Stimulated activated CD8-positive, alpha-beta memory T cell treated with anti-CD3 and anti-CD28 coated beads, Interleukin-4, amount 100 ng/mL, for 4 hours (primary cell): ENCODE measurements at regions not wholly inside any gene's neighbourhood (a gene's known extent, or its start where the extent isn't known, plus 50 kb on each side); places are given as distances from the start of the nearest gene placed in this dataset.

Experiments
- DNase-seq, 2 donors: peaks; one replicate each; pipeline ENCODE4 v3.0.0-alpha.2; 2020; ENCODE audit warnings: low read depth in 2 of 2, low spot score in 1 of 2

DNA sequence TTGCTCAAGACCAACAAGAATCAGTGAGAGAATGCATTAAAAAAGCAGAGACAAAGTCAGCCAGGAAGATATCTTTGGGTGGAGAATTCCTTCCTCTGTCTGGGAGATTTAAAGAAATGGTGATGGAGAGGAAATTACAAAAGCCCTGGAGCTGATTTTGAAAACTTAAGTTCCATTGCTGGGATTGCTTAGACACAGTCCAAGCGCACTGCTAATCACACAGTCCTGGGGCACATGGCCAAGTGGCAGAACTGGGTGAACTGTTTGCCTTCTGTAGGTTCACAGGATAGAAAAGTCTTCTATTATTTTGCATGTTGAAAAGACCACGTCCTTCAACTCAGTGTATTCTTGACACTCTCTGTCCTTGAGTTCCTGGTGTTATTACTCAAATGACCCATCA, 284.9 kb upstream of the FBXL7 start:
- DNase-seq = no peak

DNA sequence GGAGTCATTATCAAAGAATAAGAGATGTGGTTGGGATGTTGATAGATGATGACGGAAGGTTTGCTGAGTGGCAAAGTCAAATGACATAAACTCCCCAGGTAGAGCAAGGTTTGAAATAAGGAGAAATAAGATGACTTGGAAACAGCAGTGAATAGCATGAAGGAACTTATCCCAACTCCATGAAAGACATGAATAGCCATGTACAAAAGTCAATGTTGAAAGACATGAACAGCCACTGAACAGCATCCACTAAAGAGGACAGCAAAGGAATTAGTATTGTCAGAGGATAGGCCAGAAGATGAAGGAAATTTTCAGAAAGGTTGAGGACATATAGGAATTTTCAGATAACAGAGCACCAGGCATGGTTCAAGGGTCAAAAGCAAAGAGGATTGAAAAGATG, 286.0 kb upstream of the FBXL7 start:
- no peak for DNase-seq

DNA sequence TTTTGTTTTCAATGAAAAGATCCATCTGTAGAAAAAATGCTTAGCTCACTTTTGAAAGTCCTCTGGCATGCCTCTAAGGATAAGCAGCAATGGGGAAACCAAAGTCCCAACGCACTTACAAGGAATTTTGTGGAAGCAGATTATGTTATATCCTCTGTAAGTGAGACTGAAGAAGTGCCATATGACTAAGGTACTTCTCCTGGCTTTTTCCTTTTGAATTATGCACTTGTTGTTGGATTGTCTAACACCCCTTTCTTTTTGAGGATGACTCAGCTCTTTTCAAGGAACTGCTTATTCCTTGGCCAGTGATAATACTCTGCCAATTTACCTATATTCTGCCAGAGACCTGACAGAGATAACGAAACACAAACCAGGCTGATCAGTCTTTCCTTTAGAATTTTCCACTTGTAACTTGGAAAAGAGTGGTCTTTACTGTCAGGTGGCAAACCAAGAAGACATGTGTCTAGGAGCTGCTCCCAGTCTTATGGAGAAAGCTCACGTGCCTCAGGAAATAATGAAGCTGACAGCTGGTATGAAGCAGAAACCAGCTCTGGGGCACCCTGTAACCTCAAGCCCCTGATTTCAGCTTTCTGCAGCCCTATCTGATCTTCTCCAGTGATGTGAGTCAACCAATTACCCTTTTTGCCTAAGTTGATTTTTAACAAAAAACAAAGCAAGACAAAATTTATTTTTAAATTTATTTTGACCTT, 290.8 kb upstream of the FBXL7 start:
- no peak for DNase-seq

DNA sequence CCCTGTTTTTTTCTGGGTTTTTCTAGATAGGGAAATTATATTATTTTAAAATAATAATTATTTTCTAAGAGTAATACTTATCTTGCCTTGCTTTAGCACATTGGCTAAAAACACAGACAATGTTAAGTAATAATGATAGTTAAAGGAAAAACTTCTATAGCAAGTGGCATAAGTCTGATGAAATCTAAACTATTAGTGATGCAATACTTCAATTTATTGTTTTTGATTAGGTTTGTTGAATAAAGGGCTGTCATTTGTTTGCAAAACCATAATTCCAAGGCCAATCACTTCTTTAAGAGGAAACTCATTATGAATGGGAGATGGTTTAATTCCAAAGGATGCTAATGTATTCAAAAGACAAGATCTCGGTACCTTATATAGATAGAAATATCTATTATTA, 293.8 kb upstream of the FBXL7 start:
- no peak for DNase-seq

DNA sequence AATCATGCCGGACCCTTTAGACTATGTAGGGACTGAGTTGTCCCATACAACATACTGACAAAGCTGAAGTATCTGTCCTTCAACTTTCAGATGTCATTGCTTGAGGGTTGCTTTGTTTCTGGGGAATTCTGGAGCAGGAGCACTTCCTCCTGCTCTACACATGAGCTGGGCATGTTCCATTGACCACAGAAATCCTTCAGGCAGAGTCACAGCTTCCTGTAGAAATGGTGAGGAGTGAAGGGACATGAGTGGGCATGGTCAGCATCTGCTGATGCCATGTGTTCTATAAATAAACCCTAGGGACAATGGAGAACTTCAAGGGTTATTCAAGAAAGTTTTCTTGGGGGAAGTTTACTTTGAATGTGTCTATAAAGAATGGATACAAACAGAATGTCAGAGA, 296.6 kb upstream of the FBXL7 start:
- no peak for DNase-seq

DNA sequence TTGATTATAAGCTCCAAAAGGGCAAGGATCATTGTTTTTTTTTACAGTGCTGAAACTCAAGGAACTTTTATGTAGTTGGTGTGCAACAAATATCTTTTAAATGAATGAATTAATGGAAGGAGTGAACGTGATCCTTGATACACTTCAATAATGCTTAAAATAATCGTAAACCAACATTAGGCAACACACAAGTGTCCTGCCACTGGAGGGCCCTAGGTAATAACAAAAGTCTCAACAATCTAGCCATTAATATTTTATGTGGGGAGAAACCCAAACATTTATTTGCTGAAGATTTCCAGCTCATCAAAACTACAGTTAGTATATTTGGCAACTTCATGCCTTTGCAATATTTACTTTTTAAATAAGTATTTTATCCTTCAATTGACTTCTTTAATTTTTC, 309.0 kb upstream of the FBXL7 start:
- DNase-seq = no peak

DNA sequence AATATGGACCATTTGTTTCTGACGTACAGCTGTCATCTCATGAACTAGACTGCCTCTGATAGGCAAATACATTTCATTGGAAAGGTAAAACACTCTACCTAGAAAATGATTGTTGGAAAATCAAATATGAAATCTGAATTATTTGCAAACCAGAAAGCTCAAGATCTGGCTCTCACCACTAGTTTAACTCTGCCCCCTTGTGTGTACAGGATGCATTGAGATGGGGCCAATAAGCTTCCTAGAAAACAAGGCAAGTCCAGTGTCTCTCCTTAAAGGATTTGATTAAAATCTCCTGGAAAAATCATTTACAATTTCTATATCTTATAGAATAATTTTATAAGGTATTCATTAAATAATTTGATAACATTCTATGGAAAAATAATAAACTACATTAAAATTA, 311.9 kb upstream of the ANKH start:
- no peak for DNase-seq

DNA sequence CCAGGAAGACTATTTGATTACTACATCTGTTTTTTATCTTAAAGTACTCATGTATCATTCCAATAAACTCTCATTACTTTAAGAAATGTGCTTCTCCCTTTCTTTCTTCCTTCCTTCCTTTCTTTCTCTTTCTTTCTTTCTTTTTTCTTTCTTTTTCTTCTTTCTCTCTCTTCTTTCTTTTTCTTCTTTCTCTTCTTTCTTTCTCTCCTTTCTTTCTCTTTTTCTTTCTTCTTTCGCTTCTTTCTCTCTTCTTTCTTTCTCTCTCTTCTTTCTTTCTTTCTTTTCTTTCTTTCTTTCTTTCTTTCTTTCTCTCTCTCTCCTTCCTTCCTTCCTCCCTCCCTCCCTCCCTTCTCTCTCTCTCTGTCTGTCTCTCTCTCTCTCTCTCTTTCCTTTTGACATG, 298.6 kb upstream of the ANKH start:
- no peak for DNase-seq

DNA sequence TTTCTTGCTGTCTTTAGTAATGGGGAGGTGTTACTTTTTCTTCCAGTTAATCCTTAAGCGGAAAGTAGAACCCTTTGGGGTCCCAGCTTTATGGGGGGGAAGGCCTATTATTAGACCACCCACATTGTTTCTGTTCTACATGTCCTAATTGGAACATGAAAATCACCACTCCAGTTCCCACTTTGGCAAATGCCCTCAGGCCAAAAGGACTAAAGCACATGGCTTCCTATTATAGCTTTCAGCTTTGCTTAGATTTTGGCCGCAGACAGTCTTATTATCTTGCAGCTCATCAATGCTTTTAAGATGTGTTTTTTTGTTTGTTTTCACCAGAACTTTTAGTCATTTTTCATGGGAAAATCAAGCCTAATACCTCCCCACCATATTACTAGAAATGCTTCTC, 296.8 kb upstream of the ANKH start:
- DNase-seq = no peak

DNA sequence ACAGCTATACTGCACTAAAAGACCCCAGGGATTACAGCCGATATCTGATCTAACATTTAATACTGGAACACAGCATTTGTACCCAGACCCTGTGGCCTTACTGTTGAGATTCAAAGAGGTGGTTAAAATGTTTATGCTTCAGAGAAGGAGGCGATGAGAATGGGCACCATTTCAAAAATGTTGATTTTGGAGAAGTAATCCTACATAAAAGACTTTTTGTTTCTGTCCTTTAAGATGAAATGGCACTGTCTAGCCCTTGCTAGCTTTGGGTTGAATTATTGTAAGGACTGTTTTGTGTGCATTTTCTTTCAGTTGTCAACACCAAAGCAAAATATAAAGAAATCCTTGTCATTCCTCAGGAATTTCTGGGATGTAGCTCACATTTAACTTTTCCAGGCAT, 288.5 kb upstream of the ANKH start:
- DNase-seq = no peak

DNA sequence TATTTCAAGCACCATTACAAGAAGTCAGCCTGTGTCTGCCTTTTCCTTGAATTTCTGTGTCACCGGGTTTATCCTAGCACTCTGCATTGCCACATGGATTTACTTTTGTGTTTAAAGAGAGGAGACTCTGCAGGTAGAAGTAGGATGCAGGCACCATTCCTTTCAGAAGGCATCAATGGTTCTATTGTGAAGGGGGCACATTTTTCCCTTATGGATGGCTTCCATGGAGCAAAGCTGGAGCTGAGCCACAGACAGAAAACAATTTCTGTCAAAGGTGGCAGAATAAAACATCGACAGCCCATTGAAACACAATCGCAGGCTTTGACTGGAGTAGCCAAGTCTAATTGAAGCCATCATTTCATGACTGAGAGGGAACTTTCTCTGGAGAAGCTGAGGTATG, 288.0 kb upstream of the ANKH start:
- no peak for DNase-seq

DNA sequence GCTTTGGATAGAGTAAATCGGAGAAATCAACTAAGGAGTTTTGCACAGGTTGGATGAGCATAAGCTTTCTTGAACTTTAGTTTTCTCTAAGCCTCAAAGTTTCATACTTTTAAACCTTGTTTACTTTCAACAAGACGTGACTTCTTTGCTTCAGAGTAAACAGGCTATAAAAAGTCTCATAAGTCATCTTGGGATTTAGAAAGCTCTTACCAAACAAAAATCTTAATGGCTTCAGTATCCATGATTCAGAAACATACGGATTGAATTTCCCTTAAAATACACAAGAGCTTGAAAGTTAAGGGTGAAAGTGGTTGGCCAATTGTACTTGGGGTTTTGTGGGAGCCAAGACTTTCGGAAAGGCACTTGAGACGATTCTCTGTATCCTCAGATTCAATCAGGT, 270.9 kb upstream of the ANKH start:
- no peak for DNase-seq

DNA sequence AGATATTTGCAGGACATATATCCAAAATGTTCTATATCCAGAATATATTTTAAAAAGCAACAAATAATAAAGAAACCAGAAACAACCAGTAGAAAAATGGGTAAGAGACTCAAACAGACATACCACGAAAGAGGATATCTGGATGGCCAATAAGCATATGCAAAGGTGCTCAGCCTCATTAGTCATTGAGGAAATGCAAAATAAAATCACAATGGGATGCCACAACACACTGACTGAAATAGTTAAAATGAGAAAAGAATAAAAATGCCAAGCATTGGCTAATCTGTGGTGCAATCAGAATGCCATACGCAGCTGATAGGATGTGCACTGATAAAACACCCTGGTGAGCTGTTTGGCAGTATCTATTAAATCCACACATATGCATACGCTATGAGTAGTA, 265.8 kb upstream of the ANKH start:
- DNase-seq = no peak

DNA sequence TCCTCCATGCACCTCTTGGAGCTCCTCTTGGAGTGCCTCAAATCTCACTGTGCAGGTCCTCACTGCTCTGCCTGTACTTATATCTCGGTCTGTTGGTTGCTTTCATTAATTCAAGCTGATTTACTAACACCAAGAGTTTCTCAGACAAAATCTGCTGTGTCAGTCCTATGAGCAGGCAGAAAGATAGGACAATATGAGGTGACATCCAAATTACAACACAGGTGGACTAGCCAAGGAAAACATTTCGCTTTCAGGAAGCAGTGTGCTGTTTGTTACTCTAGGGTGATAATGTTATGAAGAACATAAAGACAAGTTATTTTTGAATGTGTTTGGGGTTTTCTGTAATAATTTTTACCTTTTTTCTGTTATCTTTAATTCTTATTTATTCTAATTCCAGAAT, 264.1 kb upstream of the ANKH start:
- DNase-seq = no peak

DNA sequence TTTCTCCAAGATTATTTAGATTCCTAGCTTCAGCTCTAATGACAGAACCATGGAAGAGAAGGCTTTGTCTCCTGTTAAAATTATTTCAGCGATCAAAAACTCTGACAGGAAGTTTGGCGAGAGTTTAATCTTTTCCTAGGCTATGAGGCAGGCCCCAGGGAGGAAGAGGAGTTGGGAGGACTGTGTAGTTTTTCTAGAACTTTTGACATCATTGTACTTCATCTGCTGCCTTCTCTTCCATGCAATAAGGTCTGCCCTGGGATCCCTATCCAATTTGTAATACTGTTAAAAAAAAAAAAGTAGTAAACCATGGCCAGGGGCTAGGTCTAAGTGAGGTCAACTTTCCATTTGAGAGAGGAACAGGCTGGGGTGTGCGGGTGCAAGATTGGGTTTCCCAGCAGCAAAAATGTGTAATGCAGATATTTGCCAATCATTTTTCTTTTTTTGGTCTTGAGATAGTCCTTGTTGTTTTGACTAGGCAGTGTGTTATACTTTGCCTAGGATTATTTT, 261.9 kb upstream of the ANKH start:
- DNase-seq = no peak

DNA sequence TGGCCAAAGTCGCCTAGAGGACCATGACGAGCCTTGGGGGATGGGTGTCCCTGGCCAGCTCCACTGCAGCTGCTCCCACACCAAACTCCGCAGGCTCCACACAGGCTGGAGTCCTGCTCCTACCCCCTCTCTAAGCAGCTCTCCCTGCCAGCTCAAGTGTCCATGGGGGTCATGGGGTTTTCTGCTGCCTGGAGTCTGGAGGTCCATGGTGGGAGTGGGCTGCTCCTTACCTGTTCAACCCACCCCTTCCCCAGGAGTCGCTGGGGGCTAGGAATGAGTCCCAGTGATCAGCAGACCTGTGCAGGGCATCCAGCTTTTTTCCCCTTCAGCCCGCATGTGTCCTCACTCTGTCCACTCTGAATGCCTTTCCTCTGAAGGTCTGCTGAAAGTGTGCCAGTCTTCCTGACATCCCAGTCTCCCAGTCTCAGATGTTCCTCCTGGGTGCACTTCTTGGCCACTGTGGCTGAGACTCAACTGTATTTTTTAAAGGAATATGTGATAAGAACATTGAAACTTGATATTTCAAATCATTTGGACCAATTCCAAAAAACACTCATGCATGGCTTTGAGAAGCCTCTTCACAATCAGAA, 261.3 kb upstream of the ANKH start:
- no peak for DNase-seq

DNA sequence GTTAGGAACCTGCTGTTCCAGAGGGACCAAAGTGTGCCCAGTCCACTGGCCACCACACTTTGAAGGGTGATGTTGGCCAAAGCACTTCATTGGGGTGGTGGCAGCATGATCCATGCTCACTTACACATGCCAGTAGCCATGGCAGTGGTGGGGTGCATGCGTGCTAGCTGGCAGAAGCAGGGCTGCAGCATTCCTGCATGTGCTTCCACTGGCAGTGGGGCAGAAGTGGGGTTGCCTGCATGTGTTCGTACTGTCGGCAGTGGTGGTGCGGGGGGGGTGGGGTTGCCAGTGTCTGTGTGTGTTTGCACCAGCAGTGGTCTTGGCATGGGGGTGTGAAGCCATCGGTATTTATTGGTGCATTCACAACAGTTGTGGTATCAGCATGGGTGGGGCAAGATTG, 260.3 kb upstream of the ANKH start:
- no peak for DNase-seq

DNA sequence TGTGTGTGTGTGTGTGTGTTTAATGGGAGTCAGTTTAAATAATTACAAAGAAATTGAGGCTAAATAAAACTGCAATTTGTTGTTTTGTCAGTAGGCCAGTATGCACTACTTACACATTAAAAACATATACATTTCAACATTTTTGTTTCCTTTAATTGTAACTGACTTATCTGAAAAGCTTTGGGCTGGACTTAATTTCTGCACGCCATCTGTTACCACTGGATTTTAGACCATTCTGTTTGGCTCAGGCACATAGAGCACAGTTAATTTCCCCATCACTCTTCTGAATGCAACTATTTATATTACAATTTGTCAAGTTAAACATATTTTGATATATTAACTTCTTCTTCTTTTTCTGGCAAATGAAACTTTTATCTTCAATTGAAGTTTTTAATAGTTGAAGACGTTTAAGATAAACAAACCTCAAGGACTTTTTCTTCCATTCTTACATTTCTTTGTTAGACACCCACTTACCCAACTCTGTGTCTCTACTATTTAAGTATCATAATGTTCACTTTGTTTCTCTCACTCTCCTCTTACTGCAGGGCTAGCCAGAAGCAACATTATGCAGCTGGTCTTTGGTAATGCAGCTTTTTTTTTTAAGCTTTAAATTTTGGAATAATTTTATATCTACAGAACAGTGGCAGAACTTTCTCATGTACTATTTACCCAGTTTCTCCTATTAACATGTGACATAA, 253.4 kb upstream of the ANKH start:
- no peak for DNase-seq

DNA sequence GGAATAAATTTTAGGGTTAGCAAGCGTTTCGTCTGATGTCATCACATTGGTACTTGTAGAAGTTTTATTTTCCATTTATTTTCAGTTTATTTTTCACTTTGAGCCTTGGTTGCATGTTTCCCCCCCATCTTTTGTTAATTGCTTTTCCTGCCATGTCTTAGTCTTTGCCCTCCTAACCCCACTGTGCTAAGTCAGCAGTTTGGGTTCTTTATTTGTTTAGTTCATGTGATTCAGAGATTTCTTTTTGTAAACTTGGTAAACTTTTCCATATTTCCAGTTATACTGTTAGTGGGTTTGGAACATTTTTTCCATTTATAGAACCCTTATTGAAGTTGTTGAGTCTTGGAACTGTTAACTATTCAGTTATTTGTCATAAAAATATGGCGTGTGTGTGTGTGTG, 252.9 kb upstream of the ANKH start:
- DNase-seq = no peak

DNA sequence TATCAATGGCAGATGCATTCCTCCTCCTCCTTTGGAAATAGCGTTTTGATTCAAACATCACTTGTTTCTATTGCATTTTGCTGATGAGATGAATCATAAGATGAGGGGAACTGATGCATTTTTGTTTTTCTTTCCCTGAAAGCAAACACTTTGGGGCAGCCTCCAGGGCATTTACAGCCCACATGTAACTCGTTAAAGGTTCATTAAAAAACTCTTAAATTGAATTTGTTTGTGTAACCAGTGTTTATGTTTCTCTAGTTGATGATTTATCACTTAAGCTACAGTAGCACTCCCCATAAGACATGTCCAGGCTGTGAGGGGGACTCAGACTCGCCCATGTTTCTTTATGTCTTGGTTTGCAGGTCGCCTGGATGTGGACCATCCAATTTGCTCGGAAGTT, 246.1 kb upstream of the ANKH start:
- no peak for DNase-seq

DNA sequence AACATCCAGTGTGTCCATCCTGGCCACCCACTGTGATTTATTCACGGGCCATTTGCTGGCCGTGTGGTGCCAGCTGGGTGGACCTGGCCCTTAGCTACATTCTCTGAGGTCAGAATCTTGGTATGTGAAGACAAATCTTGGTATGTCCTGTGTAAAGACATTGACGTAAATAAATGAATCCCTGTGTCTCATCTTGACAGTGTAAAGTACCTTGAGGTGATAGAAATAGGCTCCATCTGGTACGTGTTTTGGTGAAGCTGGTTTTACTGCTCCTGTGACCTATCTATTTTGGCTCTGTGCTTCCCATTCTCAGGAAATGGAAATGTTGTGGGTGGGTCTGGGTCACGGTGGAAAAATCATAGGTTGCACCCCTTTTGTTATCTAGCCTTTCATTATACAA, 245.4 kb upstream of the ANKH start:
- DNase-seq = no peak

DNA sequence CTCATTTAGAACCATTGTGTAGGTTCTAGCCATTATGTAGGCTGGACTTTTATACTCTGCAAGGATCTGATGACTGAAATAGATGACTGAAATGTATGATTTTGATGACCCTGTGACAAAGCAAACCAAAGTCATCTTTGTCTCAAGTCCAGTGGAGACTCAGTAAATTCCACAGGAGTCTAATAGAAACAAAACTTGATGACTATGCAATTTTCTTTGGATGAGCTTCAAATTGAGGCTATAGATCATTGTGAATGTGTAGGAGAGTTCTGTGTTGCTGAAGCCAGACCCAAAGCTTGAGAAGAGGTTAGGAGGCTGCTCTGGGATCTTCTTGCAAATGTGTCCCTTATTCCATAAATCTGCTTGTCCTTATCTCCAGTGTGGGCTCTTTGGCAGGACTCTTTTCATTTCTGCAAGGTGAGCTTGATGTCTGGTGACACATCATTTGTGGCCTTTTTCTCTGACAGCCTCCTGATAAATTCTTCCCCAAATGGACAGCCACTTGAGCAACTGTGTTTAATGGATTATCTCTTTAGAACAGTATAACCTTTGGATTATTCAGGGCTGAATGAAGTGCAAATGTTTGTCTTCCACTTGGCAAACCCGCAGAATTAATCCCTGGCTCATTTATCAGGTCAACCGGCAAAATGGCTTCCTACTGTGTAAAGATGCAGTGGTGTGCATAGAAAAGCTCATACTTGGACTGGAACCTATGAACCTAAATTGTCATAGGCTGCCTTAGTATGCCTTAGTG, 235.1 kb upstream of the ANKH start:
- DNase-seq = no peak
